WTC11 (cell line): ENCODE measurements at regions not wholly inside any gene's neighbourhood (a gene's known extent, or its start where the extent isn't known, plus 50 kb on each side); places are given as distances from the start of the nearest gene placed in this dataset.

ENCODE experiments used
- ATAC-seq: fragments of 200-7000 bp; cut with Tn5 transposase; 2 replicates; pipeline ENCODE4 v1.10.0; 2021; ENCODE audit warnings: mild to moderate bottlenecking, moderate library complexity
- CTCF ChIA-PET: fragments of 300-600 bp; sonication (Branson Sonifier 250); formaldehyde crosslinking; loops from one replicate; lab custom pipeline; 2021; ENCODE audit warnings: antibody characterized with exemption; lab: Charles Lee
- POLR2A ChIA-PET: fragments of 350-600 bp; sonication (Branson Sonifier 250); formaldehyde crosslinking; loops from one replicate; lab custom pipeline; 2021; ENCODE audit warnings: antibody characterized with exemption; lab: Charles Lee
- DNase-seq: peaks from one replicate; pipeline ENCODE4 v3.0.0; 2021; ENCODE audit warnings: low spot score
- H3K27ac Mint-ChIP-seq: 2 replicates; pipeline ENCODE4 v1.8.0; 2021; ENCODE audit warnings: mixed read lengths
- H3K27me3 Mint-ChIP-seq: 2 replicates; pipeline ENCODE4 v1.8.0; 2021; ENCODE audit warnings: low read depth, mild to moderate bottlenecking, moderate library complexity, mixed read lengths
- H3K36me3 Mint-ChIP-seq: 2 replicates; pipeline ENCODE4 v1.8.0; 2021; ENCODE audit warnings: mixed read lengths
- H3K4me1 Mint-ChIP-seq: 2 replicates; pipeline ENCODE4 v1.8.0; 2022; ENCODE audit warnings: mixed read lengths
- H3K4me3 Mint-ChIP-seq: 2 replicates; pipeline ENCODE4 v1.8.0; 2021; ENCODE audit warnings: mild to moderate bottlenecking, moderate library complexity, mixed read lengths
- H3K9me3 Mint-ChIP-seq: 2 replicates; pipeline ENCODE4 v1.8.0; 2021; ENCODE audit warnings: mixed read lengths
- CREB1 ChIP-seq: sonication (generic); formaldehyde crosslinking; IDR thresholded peaks from 2 replicates; pipeline ENCODE4 v1.8.0; 2023; ENCODE audit warnings: mild to moderate bottlenecking, missing genetic modification reagents
- CREM ChIP-seq: sonication (generic); formaldehyde crosslinking; IDR thresholded peaks from 2 replicates; pipeline ENCODE4 v1.8.1; 2022; ENCODE audit warnings: mild to moderate bottlenecking, missing genetic modification reagents, moderate library complexity
- ELF4 ChIP-seq: sonication (generic); formaldehyde crosslinking; IDR thresholded peaks from 2 replicates; pipeline ENCODE4 v1.8.1; 2022; ENCODE audit warnings: low read depth, mild to moderate bottlenecking, moderate library complexity, missing genetic modification reagents
- EMX1 ChIP-seq: fragments of 250-450 bp; sonication (Bioruptor Pico); IDR thresholded peaks from 2 replicates; pipeline ENCODE4 v1.8.0; 2021; ENCODE audit warnings: mild to moderate bottlenecking
- ETV6 ChIP-seq: sonication (generic); formaldehyde crosslinking; IDR thresholded peaks from 2 replicates; pipeline ENCODE4 v1.8.1; 2022; ENCODE audit warnings: mild to moderate bottlenecking, missing genetic modification reagents
- GABPB1 ChIP-seq: sonication (generic); formaldehyde crosslinking; IDR thresholded peaks from 2 replicates; pipeline ENCODE4 v1.8.1; 2023; ENCODE audit warnings: mild to moderate bottlenecking, missing genetic modification reagents
- GTF2I ChIP-seq: fragments of 250-450 bp; sonication (Bioruptor Pico); conservative IDR thresholded peaks from 2 replicates; pipeline ENCODE4 v1.4.0; 2021; ENCODE audit warnings: mild to moderate bottlenecking
- JAZF1 ChIP-seq: fragments of 250-450 bp; sonication (Bioruptor Pico); IDR thresholded peaks from 2 replicates; pipeline ENCODE4 v1.9.0; 2021; ENCODE audit warnings: moderate library complexity, mild to moderate bottlenecking, inconsistent platforms
- JUN ChIP-seq: sonication (generic); formaldehyde crosslinking; IDR thresholded peaks from 2 replicates; pipeline ENCODE4 v1.8.0; 2023; ENCODE audit warnings: mild to moderate bottlenecking, missing genetic modification reagents
- NR3C1 ChIP-seq: sonication (generic); formaldehyde crosslinking; conservative IDR thresholded peaks from 2 replicates; pipeline ENCODE4 v1.8.1; 2023; ENCODE audit warnings: low read depth, mild to moderate bottlenecking, missing genetic modification reagents
- TEAD1 ChIP-seq: sonication (generic); formaldehyde crosslinking; IDR thresholded peaks from 2 replicates; pipeline ENCODE4 v1.8.0; 2022; ENCODE audit warnings: mild to moderate bottlenecking, missing genetic modification reagents
- ZBTB21 ChIP-seq: sonication (generic); formaldehyde crosslinking; IDR thresholded peaks from 2 replicates; pipeline ENCODE4 v1.8.1; 2023; ENCODE audit warnings: mild to moderate bottlenecking, missing genetic modification reagents, borderline replicate concordance
- ZNF232 ChIP-seq: sonication (generic); formaldehyde crosslinking; IDR thresholded peaks from 2 replicates; pipeline ENCODE4 v1.8.0; 2022; ENCODE audit warnings: mild to moderate bottlenecking, missing genetic modification reagents
- ZNF317 ChIP-seq: sonication (generic); formaldehyde crosslinking; IDR thresholded peaks from 2 replicates; pipeline ENCODE4 v1.8.1; 2023; ENCODE audit warnings: low read depth, mild to moderate bottlenecking, moderate library complexity, missing genetic modification reagents, borderline replicate concordance
- TF ChIP-seq, protein P1 (sequence below): fragments of 250-450 bp; sonication (Bioruptor Pico); IDR thresholded peaks from 2 replicates; pipeline ENCODE4 v1.9.0; 2021; ENCODE audit warnings: mild to moderate bottlenecking, borderline replicate concordance
- TF ChIP-seq, protein P2 (sequence below): sonication (generic); formaldehyde crosslinking; IDR thresholded peaks from 2 replicates; pipeline ENCODE4 v1.8.0; 2023; ENCODE audit warnings: missing genetic modification reagents
- TF ChIP-seq, protein P3 (sequence below): sonication (generic); formaldehyde crosslinking; IDR thresholded peaks from 2 replicates; pipeline ENCODE4 v1.8.1; 2023; ENCODE audit warnings: mild to moderate bottlenecking, missing genetic modification reagents
- TF ChIP-seq, protein P4 (sequence below): sonication (generic); formaldehyde crosslinking; IDR thresholded peaks from 2 replicates; pipeline ENCODE4 v1.8.0; 2022; ENCODE audit warnings: missing genetic modification reagents

DNA sequence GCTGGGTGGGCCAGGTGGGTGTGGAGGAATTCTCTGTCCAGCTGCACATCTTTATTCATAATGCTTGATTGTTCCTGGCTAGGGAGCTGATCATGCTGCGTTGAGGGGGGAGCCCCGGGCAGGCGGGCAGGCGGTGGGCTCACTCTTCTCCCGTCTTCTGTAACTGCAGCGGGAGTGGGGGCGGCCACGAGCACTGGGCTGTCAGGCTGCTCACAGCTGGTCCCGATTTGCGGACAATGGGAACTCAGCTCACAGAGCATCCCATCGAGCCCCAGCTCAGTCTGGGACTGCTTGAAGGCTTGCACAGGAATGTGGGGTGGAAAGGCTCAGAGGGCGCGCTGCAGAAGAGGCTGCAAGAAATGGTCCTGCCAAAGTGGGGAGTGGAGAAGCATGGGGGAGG lies 63.8 kb downstream of the EFNB1 start (continued):
- TF ChIP-seq NR3C1 (CRISPR knock-in tag): no peak
- TF ChIP-seq, protein P1, sequence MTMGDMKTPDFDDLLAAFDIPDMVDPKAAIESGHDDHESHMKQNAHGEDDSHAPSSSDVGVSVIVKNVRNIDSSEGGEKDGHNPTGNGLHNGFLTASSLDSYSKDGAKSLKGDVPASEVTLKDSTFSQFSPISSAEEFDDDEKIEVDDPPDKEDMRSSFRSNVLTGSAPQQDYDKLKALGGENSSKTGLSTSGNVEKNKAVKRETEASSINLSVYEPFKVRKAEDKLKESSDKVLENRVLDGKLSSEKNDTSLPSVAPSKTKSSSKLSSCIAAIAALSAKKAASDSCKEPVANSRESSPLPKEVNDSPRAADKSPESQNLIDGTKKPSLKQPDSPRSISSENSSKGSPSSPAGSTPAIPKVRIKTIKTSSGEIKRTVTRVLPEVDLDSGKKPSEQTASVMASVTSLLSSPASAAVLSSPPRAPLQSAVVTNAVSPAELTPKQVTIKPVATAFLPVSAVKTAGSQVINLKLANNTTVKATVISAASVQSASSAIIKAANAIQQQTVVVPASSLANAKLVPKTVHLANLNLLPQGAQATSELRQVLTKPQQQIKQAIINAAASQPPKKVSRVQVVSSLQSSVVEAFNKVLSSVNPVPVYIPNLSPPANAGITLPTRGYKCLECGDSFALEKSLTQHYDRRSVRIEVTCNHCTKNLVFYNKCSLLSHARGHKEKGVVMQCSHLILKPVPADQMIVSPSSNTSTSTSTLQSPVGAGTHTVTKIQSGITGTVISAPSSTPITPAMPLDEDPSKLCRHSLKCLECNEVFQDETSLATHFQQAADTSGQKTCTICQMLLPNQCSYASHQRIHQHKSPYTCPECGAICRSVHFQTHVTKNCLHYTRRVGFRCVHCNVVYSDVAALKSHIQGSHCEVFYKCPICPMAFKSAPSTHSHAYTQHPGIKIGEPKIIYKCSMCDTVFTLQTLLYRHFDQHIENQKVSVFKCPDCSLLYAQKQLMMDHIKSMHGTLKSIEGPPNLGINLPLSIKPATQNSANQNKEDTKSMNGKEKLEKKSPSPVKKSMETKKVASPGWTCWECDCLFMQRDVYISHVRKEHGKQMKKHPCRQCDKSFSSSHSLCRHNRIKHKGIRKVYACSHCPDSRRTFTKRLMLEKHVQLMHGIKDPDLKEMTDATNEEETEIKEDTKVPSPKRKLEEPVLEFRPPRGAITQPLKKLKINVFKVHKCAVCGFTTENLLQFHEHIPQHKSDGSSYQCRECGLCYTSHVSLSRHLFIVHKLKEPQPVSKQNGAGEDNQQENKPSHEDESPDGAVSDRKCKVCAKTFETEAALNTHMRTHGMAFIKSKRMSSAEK (CRISPR knock-in tag): no peak
- no peak for TF ChIP-seq TEAD1 (CRISPR knock-in tag)
- TF ChIP-seq, protein P2, sequence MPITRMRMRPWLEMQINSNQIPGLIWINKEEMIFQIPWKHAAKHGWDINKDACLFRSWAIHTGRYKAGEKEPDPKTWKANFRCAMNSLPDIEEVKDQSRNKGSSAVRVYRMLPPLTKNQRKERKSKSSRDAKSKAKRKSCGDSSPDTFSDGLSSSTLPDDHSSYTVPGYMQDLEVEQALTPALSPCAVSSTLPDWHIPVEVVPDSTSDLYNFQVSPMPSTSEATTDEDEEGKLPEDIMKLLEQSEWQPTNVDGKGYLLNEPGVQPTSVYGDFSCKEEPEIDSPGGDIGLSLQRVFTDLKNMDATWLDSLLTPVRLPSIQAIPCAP (CRISPR knock-in tag): no peak
- TF ChIP-seq GTF2I (CRISPR knock-in tag): no peak
- TF ChIP-seq ZNF317 (CRISPR knock-in tag): no peak
- no peak for TF ChIP-seq ELF4

DNA sequence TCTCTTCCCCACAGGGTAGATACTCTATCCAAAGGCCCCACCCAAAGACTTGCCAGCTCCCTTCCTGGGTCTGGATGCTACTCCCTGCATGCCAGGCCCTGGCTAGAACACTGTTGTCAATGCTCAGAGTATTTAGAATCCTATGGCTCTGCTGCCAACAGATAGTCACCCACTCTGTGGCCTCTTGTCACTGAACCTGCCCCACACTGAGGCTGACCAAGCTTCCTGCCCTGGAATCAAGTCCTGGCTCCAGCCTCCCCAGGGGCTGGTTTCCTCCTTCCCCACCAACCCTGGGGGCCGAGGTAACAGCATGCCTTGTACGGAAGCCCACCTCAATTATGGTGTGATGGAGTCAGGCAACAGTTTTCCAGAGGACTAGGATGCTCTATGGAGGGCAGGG lies 63.3 kb downstream of the EFNB1 start:
- DNase-seq (no peak), ATAC-seq (no peak)
- H3K4me1 Mint-ChIP-seq: peaks cover 25% of the 10 kb centered on the region
- ChIA-PET CTCF (interaction anchor here (1.4 to 4.2 kb wide), 3 partner anchors 11 to 64 kb away, joined by 3 to 29 read pairs (median 5); partner anchors contain the start of gene EFNB1), POLR2A (no interaction called here)
- no peak overlapping the region for H3K4me3 Mint-ChIP-seq
- no peaks in the 10 kb centered on the region for H3K36me3 Mint-ChIP-seq
- H3K27ac Mint-ChIP-seq: no peak overlapping the region
- peaks cover 35% of the 10 kb centered on the region for H3K27me3 Mint-ChIP-seq
- H3K9me3 Mint-ChIP-seq: no peaks in the 10 kb centered on the region; the same call in 1 of the 2 replicates
- TF ChIP-seq ETV6 (CRISPR knock-in tag) (no peak), CREB1 (no peak), ZBTB21 (CRISPR knock-in tag) (no peak), GTF2I (CRISPR knock-in tag) (no peak), GABPB1 (no peak), ZNF232 (no peak), JAZF1 (CRISPR knock-in tag) (no peak), EMX1 (CRISPR knock-in tag) (no peak), JUN (no peak), CREM (CRISPR knock-in tag) (no peak)
- TF ChIP-seq, protein P3, sequence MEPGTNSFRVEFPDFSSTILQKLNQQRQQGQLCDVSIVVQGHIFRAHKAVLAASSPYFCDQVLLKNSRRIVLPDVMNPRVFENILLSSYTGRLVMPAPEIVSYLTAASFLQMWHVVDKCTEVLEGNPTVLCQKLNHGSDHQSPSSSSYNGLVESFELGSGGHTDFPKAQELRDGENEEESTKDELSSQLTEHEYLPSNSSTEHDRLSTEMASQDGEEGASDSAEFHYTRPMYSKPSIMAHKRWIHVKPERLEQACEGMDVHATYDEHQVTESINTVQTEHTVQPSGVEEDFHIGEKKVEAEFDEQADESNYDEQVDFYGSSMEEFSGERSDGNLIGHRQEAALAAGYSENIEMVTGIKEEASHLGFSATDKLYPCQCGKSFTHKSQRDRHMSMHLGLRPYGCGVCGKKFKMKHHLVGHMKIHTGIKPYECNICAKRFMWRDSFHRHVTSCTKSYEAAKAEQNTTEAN (CRISPR knock-in tag): no peak
- TF ChIP-seq, protein P4, sequence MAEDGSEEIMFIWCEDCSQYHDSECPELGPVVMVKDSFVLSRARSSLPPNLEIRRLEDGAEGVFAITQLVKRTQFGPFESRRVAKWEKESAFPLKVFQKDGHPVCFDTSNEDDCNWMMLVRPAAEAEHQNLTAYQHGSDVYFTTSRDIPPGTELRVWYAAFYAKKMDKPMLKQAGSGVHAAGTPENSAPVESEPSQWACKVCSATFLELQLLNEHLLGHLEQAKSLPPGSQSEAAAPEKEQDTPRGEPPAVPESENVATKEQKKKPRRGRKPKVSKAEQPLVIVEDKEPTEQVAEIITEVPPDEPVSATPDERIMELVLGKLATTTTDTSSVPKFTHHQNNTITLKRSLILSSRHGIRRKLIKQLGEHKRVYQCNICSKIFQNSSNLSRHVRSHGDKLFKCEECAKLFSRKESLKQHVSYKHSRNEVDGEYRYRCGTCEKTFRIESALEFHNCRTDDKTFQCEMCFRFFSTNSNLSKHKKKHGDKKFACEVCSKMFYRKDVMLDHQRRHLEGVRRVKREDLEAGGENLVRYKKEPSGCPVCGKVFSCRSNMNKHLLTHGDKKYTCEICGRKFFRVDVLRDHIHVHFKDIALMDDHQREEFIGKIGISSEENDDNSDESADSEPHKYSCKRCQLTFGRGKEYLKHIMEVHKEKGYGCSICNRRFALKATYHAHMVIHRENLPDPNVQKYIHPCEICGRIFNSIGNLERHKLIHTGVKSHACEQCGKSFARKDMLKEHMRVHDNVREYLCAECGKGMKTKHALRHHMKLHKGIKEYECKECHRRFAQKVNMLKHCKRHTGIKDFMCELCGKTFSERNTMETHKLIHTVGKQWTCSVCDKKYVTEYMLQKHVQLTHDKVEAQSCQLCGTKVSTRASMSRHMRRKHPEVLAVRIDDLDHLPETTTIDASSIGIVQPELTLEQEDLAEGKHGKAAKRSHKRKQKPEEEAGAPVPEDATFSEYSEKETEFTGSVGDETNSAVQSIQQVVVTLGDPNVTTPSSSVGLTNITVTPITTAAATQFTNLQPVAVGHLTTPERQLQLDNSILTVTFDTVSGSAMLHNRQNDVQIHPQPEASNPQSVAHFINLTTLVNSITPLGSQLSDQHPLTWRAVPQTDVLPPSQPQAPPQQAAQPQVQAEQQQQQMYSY (CRISPR knock-in tag): no peak
- TF ChIP-seq, all 79 proteins: peak for 0
